B cell (primary cell): ENCODE measurements at regions not wholly inside any gene's neighbourhood (a gene's known extent, or its start where the extent isn't known, plus 50 kb on each side); places are given as distances from the start of the nearest gene placed in this dataset.

ENCODE experiments used
- CTCF ChIP-seq: fragments of 200-600 bp; IDR thresholded peaks from one replicate; pipeline ENCODE4 v1.8.0; 2022; ENCODE audit warnings: antibody characterized with exemption, mild to moderate bottlenecking
- EZH2 ChIP-seq: IDR thresholded peaks from 2 replicates; pipeline ENCODE4 v1.6.1; 2012; ENCODE audit warnings: borderline replicate concordance, low read depth, mild to moderate bottlenecking, moderate library complexity, low read length; ENCODE audit not compliant: insufficient read depth, poor library complexity, severe bottlenecking

GRCh38 chr10:101293007-101293723 is 60.8 kb upstream of the BTRC start:
- TF ChIP-seq CTCF = no peak
- TF ChIP-seq EZH2 = no peak
